ENCODE measurements at regions not wholly inside any gene's neighbourhood (a gene's known extent, or its start where the extent isn't known, plus 50 kb on each side); places are given as distances from the start of the nearest gene placed in this dataset.

DNA sequence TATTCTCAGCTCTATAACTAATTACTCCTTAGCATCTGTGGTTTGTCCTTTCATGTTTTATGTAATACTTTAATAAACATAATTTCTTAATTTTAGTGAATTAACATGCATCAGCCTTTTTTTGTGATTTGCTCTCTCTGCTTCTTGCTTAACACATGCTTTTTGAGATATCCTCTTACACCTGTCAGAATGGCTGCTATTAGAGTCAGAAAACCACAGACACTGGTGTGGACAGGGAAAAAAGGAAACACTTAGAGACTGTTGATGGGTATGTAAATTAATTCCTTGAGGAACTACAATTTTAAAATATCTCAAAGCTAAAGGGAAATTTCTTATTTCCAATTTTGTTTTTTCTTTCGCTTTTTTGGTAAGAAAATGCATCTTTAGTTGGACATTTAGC is 549.0 kb downstream of the ZNF804A start:
- TF ChIP-seq POLR2A (IDR thresholded peaks at IDR 0.05), result no peak
- TF ChIP-seq, protein P1, sequence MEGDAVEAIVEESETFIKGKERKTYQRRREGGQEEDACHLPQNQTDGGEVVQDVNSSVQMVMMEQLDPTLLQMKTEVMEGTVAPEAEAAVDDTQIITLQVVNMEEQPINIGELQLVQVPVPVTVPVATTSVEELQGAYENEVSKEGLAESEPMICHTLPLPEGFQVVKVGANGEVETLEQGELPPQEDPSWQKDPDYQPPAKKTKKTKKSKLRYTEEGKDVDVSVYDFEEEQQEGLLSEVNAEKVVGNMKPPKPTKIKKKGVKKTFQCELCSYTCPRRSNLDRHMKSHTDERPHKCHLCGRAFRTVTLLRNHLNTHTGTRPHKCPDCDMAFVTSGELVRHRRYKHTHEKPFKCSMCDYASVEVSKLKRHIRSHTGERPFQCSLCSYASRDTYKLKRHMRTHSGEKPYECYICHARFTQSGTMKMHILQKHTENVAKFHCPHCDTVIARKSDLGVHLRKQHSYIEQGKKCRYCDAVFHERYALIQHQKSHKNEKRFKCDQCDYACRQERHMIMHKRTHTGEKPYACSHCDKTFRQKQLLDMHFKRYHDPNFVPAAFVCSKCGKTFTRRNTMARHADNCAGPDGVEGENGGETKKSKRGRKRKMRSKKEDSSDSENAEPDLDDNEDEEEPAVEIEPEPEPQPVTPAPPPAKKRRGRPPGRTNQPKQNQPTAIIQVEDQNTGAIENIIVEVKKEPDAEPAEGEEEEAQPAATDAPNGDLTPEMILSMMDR (IDR thresholded peaks at IDR 0.05), result no peak

Data from uterus (tissue), 2 donors.